ENCODE measurements at regions not wholly inside any gene's neighbourhood (a gene's known extent, or its start where the extent isn't known, plus 50 kb on each side); places are given as distances from the start of the nearest gene placed in this dataset.
A peak's percentile ranks its signal among the peaks of the same experiment; 100 is the strongest.

DNA sequence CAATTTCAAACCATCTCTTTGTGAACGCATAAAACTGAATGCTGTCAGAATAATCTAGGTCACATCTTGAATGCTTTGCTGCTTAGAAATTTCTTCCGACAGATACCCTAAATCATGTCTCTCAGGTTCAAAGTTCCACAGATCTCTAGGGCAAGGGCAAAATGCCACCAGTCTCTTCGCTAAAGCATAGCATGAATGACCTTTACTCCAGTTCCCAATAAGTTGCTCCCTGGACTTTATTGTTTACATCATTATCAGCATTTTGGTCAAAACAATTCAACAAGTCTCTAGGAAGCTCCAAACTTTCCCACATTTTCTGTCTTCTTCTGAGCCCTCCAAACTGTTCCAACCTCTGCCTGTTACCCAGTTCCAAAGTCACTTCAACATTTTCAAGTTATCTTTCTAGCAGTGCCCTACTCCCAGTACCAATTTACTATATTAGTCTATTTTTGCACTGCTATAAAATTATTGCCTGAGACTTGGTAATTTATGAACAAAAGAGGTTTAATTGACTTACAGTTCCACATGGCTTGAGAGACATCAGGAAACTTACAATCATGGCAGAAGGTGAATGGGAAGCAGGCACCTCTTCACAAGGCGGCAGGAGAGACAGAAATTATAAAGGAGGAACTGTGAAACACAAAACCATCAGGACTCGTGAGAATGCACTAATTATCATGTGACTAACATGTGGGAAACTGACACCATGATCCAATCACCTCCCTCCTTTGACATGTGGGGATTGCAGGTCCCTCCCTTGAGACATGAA, 77.0 kb downstream of the SPRY2 start:
- in situ Hi-C loops (cut with MboI) (no loop called here), intact Hi-C loops (cut with micrococcal nuclease; ENCODE audit: unreplicated experiment) (no loop called here)
- no peak overlapping the region for H2AFZ ChIP-seq (ENCODE audit: control insufficient read depth, low read depth, low read length)
- ChIA-PET RAD21 (ENCODE audit: unreplicated experiment) (no interaction called here), POLR2A (no interaction called here), CTCF (no interaction called here), SMC1A (ENCODE audit: uncharacterized antibody, unreplicated experiment) (no interaction called here)
- H3K4me3 ChIP-seq, result no peak overlapping the region
- H3K4me2 ChIP-seq (ENCODE audit: control insufficient read depth, insufficient read depth), result no peak overlapping the region
- H4K20me1 ChIP-seq (ENCODE audit: control insufficient read depth, insufficient read depth), result no peaks in the 10 kb centered on the region
- no peak overlapping the region for H3K27ac ChIP-seq (ENCODE audit: control insufficient read depth, insufficient read depth)
- no peak overlapping the region for H3K9ac ChIP-seq (ENCODE audit: control insufficient read depth, insufficient read depth, low read length)
- 31% methylated on average over 5 of the region's 5 CpGs for WGBS (ENCODE audit: insufficient coverage, insufficient replicate concordance, low lambda C conversion rate, missing lambda C conversion rate)
- no peak for FAIRE-seq
- DNase-seq (ENCODE audit: low read depth, low spot score), result no peak
- H3K27me3 ChIP-seq (replicated peaks in 1 of 2; ENCODE audit: control insufficient read depth in 2 of 2, insufficient read depth in 2 of 2, low read length in 1 of 2), result no peaks in the 10 kb centered on the region
- no TSS peak for BruUV-seq (replicated peaks)
- no peaks in the 10 kb centered on the region for H3K79me2 ChIP-seq (ENCODE audit: control insufficient read depth, insufficient read depth, low read length)
- H3K36me3 ChIP-seq (ENCODE audit: control insufficient read depth in 2 of 2, insufficient read depth in 2 of 2, low read length in 1 of 2), result no peaks in the 10 kb centered on the region
- peaks cover 3% of the 10 kb centered on the region; the same call in 1 of the 2 replicates for H3K4me1 ChIP-seq (ENCODE audit: control insufficient read depth, insufficient read depth, low read length)
- ATAC-seq, result no peak
- peaks cover 8% of the 10 kb centered on the region; the same call in 2 of the 3 replicates for H3K9me3 ChIP-seq (replicated peaks; ENCODE audit: control insufficient read depth, insufficient read depth, low read length)
- TF ChIP-seq HDAC2 (IDR thresholded peaks at IDR 0.05) (no peak), NR2C1 (IDR thresholded peaks at IDR 0.05) (no peak), CBX5 (IDR thresholded peaks at IDR 0.05; ENCODE audit: low read depth) (peak; percentile 94; the same call in 1 of the 2 replicates), BACH1 (IDR thresholded peaks at IDR 0.05; ENCODE audit: borderline replicate concordance) (no peak), SRF (IDR thresholded peaks at IDR 0.05; ENCODE audit: low read depth in 2 of 2, low read length in 2 of 2) (no peak), RUNX3 (IDR thresholded peaks at IDR 0.05; ENCODE audit: low read length) (no peak), ZNF24 (IDR thresholded peaks at IDR 0.05) (0 out of 2 replicates have a peak, but pooled peaks have one; percentile 26), ZNF217 (IDR thresholded peaks at IDR 0.05) (peak; percentile 52; the same call in 1 of the 2 replicates), KLF5 (IDR thresholded peaks at IDR 0.05; ENCODE audit: partially characterized antibody) (no peak), IKZF2 (IDR thresholded peaks at IDR 0.05) (0 out of 4 replicates have a peak, but pooled peaks of 1 of the 2 experiments have one; percentile 20)
- TF ChIP-seq, protein P1, sequence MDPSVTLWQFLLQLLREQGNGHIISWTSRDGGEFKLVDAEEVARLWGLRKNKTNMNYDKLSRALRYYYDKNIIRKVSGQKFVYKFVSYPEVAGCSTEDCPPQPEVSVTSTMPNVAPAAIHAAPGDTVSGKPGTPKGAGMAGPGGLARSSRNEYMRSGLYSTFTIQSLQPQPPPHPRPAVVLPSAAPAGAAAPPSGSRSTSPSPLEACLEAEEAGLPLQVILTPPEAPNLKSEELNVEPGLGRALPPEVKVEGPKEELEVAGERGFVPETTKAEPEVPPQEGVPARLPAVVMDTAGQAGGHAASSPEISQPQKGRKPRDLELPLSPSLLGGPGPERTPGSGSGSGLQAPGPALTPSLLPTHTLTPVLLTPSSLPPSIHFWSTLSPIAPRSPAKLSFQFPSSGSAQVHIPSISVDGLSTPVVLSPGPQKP (IDR thresholded peaks at IDR 0.05; ENCODE audit: low read depth, low read length), result no peak
- TF ChIP-seq, protein P2, sequence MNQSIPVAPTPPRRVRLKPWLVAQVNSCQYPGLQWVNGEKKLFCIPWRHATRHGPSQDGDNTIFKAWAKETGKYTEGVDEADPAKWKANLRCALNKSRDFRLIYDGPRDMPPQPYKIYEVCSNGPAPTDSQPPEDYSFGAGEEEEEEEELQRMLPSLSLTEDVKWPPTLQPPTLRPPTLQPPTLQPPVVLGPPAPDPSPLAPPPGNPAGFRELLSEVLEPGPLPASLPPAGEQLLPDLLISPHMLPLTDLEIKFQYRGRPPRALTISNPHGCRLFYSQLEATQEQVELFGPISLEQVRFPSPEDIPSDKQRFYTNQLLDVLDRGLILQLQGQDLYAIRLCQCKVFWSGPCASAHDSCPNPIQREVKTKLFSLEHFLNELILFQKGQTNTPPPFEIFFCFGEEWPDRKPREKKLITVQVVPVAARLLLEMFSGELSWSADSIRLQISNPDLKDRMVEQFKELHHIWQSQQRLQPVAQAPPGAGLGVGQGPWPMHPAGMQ (IDR thresholded peaks at IDR 0.05; ENCODE audit: borderline replicate concordance), result no peak
- TF ChIP-seq, protein P3, sequence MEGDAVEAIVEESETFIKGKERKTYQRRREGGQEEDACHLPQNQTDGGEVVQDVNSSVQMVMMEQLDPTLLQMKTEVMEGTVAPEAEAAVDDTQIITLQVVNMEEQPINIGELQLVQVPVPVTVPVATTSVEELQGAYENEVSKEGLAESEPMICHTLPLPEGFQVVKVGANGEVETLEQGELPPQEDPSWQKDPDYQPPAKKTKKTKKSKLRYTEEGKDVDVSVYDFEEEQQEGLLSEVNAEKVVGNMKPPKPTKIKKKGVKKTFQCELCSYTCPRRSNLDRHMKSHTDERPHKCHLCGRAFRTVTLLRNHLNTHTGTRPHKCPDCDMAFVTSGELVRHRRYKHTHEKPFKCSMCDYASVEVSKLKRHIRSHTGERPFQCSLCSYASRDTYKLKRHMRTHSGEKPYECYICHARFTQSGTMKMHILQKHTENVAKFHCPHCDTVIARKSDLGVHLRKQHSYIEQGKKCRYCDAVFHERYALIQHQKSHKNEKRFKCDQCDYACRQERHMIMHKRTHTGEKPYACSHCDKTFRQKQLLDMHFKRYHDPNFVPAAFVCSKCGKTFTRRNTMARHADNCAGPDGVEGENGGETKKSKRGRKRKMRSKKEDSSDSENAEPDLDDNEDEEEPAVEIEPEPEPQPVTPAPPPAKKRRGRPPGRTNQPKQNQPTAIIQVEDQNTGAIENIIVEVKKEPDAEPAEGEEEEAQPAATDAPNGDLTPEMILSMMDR (IDR thresholded peaks at IDR 0.05 in 2 of 3, conservative IDR thresholded peaks at IDR 0.05 in 1 of 3; ENCODE audit: control insufficient read depth in 2 of 3, extremely low read depth in 1 of 3, insufficient read depth in 1 of 3, low read depth in 3 of 3, low read length in 3 of 3), result no peak
- TF ChIP-seq, protein P4, sequence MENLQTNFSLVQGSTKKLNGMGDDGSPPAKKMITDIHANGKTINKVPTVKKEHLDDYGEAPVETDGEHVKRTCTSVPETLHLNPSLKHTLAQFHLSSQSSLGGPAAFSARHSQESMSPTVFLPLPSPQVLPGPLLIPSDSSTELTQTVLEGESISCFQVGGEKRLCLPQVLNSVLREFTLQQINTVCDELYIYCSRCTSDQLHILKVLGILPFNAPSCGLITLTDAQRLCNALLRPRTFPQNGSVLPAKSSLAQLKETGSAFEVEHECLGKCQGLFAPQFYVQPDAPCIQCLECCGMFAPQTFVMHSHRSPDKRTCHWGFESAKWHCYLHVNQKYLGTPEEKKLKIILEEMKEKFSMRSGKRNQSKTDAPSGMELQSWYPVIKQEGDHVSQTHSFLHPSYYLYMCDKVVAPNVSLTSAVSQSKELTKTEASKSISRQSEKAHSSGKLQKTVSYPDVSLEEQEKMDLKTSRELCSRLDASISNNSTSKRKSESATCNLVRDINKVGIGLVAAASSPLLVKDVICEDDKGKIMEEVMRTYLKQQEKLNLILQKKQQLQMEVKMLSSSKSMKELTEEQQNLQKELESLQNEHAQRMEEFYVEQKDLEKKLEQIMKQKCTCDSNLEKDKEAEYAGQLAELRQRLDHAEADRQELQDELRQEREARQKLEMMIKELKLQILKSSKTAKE (IDR thresholded peaks at IDR 0.05; ENCODE audit: low read depth, poor library complexity, severe bottlenecking), result no peak

All from GM12878 (cell line).